HG03571 (cell line): ENCODE measurements at regions not wholly inside any gene's neighbourhood (a gene's known extent, or its start where the extent isn't known, plus 50 kb on each side); places are given as distances from the start of the nearest gene placed in this dataset.

Experiments used
- ATAC-seq: cut with Tn5 transposase; IDR thresholded peaks from one replicate; pipeline ENCODE4 v1.9.1; 2021; ENCODE audit not compliant: unreplicated experiment

DNA sequence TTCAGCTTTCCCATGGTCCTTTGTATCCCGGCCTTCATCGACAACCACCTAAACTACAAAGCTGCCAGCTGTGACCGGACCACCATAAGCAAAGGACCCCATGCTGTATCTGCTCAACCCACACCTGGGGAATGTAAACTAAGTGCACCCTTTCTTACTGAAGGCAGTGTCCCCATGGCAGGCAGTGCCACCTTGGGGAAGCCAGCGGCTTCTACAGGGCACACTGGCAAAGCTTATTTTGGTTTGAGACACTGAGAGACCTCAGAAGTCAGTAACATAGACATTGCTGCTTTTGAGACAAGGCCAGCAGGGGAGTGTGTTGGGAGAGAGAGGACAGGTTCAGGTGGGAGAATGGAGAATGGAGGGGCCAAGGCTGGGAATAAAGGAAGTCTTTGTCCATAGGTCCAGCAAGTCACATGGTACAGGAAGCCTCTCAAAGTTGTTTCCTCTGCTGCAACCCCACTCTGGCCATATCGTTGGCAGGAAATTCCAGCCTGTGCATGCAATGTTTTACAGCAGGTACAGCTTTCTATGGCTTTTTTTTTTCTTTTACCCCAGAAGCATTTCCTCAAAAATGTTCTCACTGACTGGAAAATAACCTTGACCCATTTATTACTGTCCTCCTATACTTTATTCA, 85.9 kb upstream of the NPVF start:
- ATAC-seq = no peak

DNA sequence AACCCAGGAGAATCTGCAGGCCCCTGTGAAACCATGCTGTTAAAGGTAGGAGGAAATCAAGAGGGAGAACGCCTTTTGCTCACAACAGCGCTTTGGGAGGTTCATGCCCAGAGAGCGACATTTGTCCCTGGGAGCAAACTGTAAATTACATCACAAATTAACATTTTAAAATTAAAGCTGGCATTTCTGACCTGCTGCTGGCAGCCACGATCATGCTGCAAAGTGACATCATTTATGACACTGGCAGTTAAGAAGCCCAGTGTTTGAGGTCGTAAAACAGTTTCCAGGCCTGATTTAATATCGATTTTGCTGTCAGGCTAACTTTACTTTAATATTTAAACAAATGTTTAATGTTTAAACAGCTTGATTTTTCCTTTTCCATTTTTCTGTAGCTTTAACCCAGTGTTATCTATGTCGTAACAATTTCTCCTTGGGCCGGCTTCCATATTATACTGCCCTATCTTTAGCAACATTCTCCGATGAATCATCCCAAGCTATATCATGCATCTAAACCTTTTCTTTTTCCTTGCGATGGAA, 86.5 kb upstream of the NPVF start:
- ATAC-seq = no peak

DNA sequence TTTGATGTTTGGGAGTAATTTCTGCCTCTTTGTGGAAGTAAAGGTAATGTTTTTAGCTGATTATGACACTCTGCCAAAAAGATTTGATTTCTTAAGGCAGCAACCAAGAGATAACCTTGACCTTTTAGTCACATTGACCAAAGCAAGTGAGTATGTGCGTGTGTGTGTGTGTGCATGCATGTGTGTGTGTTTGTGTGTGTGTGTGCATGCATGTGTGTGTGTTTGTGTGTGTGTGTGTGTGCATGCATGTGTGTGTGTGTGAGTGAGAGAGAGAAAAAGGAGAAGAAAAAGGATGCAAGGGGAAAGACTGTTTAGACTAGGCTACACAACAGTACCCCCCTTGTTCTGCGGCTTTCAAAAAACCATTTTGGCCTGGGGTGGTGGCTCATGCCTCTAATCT, 88.1 kb upstream of the NPVF start:
- ATAC-seq = no peak

DNA sequence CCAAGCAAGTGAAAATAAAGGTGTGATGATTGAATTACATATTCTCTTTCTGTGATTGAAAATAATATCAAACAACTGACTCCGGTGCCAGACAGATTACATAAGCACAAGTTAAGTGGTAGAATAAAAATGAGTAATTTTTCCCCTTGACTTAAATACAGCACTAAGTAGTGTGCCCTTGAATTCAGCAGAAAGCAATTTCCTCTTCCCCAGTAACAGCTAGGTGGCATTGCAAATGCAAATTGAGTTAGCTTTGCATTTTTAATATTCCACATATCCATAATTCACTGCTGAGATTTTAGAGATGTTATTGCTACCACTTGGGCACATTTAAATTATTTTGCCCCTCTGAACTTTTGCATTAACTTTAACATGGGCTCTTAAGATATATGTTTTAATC, 89.8 kb upstream of the NPVF start:
- no peak for ATAC-seq

DNA sequence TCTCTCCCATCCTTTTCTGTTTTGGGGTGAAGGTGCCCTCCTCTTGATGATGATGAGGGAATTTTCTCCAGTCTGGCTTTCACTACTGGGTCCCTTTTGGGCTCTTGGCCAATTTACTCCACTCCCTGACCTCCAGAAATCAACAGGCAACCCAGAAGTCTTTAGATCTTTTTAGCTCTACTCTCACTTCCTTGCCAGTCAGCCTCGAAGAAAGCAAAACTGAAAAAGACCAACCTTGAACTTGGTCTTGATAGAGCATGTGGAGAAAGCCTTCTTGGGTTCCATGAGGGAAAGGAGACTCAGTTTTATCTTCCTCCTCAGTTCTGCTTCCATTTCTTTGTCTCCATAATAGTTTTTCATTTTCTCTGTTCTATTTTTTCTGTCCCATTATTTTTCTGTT, 91.4 kb upstream of the NPVF start:
- no peak for ATAC-seq

DNA sequence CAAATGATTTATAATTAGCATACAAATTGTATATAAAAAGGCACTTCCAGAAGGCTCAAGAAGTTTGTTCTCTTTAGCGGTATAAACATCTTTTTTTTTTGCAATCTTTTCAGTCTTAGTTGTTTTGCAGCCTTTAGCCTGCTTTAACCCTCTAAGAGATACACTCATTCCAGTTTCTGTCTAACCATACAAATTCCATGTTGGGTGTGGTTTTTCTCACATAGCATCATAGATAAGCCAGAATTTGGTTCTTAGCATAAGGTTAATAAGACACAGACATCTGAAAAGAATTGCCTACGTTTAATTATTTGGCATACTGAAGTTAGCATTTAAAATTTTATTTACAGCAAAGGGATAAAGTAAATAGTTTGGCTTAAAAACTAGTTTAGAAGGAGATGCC, 92.5 kb upstream of the NPVF start:
- ATAC-seq = no peak

DNA sequence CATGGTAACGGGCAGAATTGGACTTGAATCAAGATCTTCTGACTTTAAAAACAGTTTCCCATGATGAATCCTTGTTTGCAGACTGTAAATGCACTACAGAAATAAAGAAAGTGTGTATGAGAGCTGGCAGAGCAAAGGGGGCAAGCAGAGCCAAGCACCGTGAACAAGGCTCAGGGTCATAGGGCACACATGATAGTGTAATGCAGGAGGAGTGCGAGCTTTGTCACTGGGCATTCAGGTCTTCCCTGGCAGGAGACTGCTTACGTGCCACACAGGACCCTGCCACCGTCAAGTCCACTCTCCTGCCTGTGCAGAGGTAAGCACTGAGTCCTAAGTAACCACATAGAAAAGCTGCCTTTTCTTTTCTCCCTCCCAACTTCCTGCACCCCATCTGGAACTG, 93.1 kb upstream of the NPVF start:
- ATAC-seq = no peak

DNA sequence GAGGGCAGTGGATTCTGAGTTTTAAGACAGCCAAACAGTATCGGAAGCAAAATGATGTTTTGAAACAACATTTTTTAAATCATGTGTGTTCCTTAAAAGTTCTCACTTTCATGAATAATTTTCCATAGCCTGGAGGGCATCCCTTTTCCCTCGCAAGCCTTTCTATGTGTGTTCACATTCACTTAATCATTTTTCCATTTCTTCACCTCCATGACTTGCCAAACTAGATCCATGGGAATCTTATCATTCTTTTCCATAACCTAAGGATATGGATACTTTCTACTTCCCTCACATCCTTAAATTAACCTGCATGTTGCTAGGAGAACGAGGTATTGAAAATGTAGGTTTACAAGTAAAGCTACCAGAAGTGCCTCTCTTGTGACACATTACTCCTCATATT, 94.2 kb upstream of the NPVF start:
- no peak for ATAC-seq

DNA sequence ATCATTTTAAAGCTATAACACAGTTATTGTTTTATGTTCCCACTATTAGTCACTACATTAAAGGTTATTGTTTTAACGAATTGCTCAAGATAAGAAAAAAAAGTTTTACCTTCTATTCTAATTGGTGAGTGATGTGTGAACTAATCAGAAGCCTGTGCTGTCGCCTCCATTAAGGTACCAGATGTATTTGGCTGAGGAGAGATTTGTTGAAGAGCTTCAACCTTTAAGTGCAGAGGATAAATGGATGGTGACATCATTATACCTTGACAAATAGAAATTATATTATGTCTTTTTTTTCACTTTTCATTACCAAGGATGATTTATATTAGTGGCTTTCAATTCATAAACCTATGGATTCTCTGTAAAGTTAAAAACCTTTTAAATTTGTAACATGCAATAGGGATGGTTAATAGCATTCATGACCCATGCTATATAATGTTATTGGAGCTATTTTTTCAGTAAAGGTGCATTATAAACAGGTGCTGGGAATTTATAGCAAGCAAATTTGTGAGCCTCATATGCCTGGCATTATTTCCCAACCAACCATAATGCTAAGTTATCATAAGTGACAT, 97.0 kb upstream of the NPVF start:
- ATAC-seq = no peak

DNA sequence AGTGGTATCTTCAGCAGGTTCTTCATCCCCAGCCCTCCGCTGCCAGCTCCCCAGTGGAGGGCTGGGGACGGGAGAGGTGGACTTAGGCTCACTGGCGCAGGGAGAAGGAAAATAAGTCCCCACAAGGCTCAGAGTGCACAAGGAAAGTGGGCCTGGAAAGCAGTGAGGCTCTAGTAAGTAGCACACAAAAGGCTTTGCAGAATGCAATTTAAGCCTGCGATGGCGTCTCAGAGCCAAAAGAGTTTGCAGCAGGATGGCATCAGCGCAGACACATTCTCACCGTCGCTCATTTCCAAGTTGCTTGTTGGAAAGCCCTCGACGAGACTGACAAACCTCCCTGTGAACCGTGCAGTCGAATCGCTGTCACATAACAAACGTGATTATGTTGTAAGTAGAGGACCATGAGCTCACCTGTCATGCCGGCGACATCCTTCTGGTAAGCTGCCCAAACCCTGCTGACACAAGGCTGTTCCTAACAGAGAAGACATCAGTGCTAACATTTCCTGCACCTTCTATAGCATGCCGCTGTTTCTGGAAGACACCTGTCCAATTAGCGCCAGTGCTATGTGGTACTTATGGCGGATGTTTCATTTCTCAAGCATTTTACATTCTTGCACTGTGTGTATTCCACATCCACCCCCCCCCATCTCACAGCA, 98.3 kb upstream of the NPVF start:
- no peak for ATAC-seq

DNA sequence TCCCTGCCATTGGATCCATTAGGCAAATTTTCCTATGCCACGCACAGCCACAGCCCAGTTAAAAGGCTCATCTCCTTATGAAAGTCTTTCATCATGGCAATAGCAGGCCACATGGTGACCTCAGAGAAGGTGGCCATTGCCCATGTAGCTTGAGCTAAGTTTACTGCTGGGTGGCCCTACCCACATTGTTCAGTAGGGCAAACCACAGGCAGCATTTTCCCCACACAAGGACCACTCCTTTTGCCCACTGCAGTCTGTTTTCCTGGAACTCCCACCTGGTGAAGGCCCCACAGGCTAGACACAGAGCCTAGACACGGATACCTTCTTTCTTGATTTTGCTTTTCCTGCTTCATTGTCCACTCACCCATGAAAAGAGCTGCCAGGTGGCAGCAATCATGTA, 101.5 kb upstream of the NPVF start:
- no peak for ATAC-seq

DNA sequence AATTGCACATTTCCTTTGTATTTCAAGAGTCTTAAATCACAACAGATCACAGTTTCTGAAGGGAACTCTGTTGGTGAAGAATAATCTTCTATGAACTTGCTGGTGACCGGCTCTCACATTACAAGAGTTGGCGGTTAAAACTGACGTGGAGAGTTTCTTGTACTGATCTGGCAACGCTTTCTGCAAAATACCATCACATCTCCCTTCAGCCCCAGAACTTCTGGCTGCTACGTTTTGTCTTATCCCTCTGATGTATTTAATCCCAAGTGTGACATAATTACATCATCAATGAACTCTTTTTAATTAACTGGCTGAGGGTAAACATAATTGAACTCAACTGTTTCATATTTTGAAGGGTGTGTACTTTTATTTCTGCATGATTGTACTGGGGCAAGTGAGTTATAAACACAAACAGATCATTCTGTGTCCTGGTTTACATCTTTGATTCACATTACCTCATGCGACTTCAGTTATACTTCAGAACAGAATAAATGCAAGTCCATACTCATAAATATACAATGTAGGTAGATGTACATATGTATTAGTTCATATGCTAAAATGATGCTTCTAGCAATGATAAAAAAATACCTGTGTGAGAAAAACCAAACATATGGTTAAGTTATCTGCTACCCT, 105.1 kb upstream of the NPVF start:
- ATAC-seq = no peak

DNA sequence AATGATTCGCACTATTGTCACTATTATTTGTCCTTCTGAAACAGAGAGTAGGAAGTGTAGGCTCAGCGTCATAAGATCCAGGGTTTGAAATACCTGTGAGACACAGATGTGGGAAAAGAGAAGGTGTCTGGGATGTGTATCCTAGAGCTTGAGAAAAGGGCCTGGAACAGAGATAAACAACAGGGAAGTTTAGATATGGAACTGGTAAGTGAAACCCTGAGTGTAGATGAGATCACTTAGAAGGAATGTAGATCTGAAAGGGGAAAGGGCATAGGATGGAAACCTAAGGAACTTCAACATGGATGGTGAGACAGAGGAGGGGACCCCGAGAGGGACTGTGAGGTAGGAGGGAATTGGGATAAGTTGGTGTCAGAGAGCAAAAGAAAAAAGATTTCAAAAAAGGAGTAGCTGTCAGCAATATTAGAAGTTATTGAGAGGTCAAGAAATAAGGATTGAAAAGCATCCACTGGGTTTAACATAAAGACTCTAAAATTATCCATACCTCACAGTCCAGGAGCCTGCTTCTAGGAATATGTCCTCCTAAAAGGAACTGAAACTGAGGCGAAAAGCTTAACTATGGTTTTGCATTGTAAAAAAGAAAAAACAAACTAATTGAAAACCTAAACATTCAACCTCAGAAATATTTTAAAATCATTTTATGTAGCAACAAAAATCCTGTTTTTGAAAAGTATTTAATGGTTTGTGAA, 119.2 kb upstream of the NPVF start:
- no peak for ATAC-seq

DNA sequence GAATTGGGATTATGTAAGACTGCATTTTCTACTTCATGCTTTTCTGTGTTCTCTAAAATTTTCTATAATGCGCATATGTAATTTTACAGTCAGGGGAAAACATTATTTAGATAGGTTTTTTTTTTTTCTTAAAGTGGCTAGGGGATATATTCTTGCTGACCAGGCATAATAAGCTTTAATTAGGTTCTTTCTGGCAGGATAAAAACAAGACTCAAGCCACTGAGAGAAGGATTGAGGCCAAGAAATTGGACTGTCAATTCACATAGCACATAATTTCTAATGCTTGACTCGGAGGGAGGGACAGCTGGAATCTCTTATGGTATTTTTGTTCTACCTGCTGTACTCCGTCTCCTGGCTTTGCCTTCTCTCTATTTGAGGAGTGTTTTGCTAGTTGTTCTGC, 119.8 kb upstream of the NPVF start:
- no peak for ATAC-seq

DNA sequence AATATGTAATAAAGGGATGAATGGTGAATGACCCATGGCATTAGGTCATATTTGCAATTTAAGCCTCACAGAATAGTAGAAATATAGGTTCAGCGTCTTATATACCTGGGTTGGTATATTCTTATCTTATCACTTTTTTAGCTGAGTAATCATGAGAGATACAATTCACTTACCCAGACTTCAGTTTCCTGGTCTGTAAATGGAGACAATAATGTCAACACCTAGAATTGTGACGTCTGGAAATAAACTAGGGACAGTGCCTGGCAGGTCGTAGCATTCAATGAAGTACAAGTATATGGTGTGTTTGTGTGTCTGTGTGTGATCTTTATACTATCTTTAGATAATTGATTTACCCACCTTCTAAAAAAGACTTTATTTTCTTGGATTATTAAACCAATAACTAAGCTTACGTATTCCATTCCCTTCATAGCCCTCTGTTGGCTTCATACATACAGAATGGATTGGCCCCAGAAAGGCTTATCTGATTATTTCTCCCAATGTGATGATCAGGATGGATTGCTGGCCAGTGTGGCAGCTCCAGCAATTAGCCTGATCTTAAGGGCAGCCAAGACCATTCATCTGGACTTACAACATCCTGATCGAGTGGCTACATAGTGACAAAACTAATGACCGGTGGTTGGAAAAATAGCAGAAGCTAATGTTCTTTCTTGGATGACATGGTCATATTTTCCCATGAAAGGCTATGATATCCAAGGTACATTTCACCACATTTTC, 121.2 kb upstream of the NPVF start:
- no peak for ATAC-seq

DNA sequence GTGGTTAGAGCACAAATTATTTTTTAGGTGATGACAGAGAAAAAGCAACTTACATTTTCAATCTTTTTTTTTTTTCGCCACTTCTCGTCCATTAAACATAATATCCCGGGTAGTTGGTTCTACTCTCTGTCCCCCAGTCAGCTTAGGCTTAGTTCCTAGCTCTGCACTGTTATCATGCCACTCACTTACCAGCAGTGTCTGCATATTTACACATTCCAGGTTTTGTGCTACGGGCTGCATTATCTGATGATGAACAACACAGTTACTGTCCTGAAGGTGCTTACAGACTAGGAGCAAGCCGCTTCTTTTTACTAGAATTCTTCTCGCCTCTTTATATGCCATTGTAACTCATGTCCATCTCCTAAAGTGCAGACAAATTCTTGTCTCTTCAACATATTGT, 121.8 kb upstream of the NPVF start:
- ATAC-seq = no peak

DNA sequence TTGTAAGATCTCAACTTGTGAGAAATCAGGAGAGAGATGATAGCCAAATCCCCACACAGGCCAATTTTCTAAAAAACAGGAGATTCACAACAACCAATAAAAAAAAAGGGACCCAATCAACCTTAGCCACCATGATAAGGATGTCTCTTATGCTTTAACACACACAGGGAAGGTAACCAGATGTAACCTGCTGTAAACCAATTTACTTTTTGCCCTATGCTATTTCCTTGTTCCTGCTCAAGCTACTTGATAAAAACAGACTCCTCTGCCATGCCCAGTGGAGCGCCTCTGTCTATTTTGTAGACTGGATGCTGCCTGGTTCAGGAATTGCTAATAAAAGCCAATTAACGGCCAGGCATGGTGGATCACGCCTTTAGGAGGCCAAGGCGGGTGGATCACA, 123.5 kb upstream of the NPVF start:
- ATAC-seq = no peak

DNA sequence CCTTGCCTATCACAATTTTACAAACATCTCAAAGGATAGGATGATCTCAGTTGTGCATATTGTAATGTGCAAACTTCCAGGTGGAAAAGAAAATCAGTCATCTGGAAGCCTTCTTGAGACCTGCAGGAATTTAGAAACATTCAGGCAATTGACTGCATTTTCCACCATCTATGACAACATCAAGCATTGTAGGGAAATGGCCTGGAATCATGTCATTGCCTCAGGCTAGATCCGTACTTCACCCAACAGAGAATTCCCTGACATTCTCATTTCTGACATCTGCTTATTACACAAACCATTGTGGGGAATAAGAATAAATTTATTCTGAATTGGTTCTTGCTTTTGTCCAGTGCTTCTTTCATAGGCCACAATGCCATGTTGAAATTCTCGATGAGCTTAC, 124.9 kb upstream of the NPVF start:
- no peak for ATAC-seq

DNA sequence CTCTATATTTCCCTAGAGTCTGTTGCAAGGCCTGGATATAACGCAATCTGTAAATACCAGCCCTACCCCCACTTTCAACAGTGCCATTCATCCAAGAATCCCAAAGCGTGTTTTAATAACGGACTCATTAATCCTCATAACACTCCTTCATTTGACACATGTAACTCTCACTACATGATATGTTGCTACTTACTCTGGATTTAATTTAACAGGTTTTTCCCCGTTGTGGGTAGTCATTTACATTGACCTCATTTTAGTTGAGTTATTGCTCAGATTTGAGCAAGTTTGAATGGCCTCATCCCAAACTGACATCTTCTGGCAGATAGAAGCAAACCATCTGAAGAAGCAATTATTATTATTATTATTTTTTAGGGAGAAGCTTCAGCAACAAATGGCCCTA, 125.4 kb upstream of the NPVF start:
- ATAC-seq = no peak

DNA sequence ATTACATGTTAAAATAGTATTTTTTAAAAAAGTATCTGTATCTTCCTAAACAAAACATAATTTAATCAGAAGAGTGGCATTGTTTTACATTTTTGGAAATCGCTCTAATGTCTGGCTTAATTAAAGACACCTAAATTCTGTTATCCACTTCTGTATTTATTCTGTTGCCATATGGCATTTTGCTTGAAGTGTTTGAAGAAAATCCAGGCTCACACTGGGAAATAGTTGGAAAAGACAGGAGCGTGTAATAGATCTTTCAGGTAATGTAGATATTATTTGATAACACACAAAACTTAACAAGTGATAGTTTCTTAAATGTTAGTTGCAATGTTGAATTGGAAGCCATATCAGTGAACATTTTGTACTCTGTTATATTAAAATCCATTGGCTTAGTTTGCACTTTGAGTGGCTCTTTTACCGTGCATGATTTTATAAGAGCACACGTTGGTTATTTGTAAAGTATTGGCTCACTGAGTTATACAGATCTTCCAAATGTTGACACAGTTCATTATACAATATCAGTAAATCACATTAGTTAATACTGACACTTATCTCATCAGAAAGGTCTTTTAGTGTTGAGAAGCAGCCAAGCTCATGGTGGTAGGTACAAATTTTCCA, 128.4 kb upstream of the NPVF start:
- ATAC-seq = no peak
